OCI-LY1 (cell line): ENCODE measurements at regions not wholly inside any gene's neighbourhood (a gene's known extent, or its start where the extent isn't known, plus 50 kb on each side); places are given as distances from the start of the nearest gene placed in this dataset.

Experiments used
- CTCF ChIP-seq: fragments of 200-600 bp; sonication (generic), shearing (Covaris generic); IDR thresholded peaks from 2 replicates; pipeline ENCODE4 v1.5.1; 2017; ENCODE audit warnings: mild to moderate bottlenecking, antibody characterized with exemption, low read length, moderate library complexity, mixed read lengths
- EZH2 ChIP-seq: fragments of 200-600 bp; sonication (generic), shearing (Covaris generic); IDR thresholded peaks from 2 replicates; pipeline ENCODE4 v1.8.0; 2017; ENCODE audit warnings: borderline replicate concordance, mixed run types, mild to moderate bottlenecking, antibody characterized with exemption, low read length, moderate library complexity, mixed read lengths

- TF ChIP-seq CTCF (no peak), EZH2 (no peak)
Measured at GRCh38 chr18:64372850-64373249, 224.0 kb upstream of the LINC00305 start.
